HepG2 (cell line): ENCODE measurements at regions not wholly inside any gene's neighbourhood (a gene's known extent, or its start where the extent isn't known, plus 50 kb on each side); places are given as distances from the start of the nearest gene placed in this dataset.
A peak's percentile ranks its signal among the peaks of the same experiment; 100 is the strongest.

Experiments used
- CBX5 ChIP-seq: sonication (generic); formaldehyde crosslinking; IDR thresholded peaks from 2 replicates; pipeline ENCODE4 v1.4.0; 2020; ENCODE audit warnings: missing genetic modification reagents, borderline replicate concordance
- CREM ChIP-seq, 2 experiments: sonication (generic) in 1 of 2; formaldehyde crosslinking in 1 of 2; IDR thresholded peaks; 2 replicates each; pipeline versions ENCODE4 v1.4.0 to v1.6.1; 2016 to 2020; ENCODE audit warnings: antibody characterized with exemption in 1 of 2, mild to moderate bottlenecking in 1 of 2, missing genetic modification reagents in 1 of 2
- EP300 ChIP-seq, 3 experiments: sonication (generic) in 1 of 3; formaldehyde crosslinking in 1 of 3; IDR thresholded peaks; 2 replicates each; pipeline versions ENCODE4 v1.5.1 to v1.6.1; 2011 to 2020; ENCODE audit warnings: low read depth in 2 of 3, low read length in 2 of 3, borderline replicate concordance in 1 of 3, improper control_type of control experiment in 1 of 3, mild to moderate bottlenecking in 1 of 3, missing genetic modification reagents in 1 of 3, moderate library complexity in 1 of 3
- FOSL2 ChIP-seq: sonication (generic); formaldehyde crosslinking; IDR thresholded peaks from 2 replicates; pipeline ENCODE4 v1.4.0; 2020; ENCODE audit warnings: missing genetic modification reagents
- MEF2D ChIP-seq: sonication (generic); formaldehyde crosslinking; IDR thresholded peaks from 2 replicates; pipeline ENCODE4 v1.5.1; 2020; ENCODE audit warnings: mild to moderate bottlenecking, missing genetic modification reagents
- RAD21 ChIP-seq: fragments of 450-650 bp; formaldehyde crosslinking; IDR thresholded peaks from 2 replicates; pipeline ENCODE4 v1.5.0; 2020; ENCODE audit warnings: mild to moderate bottlenecking
- SALL1 ChIP-seq: sonication (generic); formaldehyde crosslinking; IDR thresholded peaks from 2 replicates; pipeline ENCODE4 v1.8.0; 2022; ENCODE audit warnings: mild to moderate bottlenecking, missing genetic modification reagents
- STAG1 ChIP-seq: sonication (generic); formaldehyde crosslinking; IDR thresholded peaks from 2 replicates; pipeline ENCODE4 v1.4.0; 2020; ENCODE audit warnings: missing genetic modification reagents
- TBL1XR1 ChIP-seq: fragments of 150-350 bp; IDR thresholded peaks from 2 replicates; pipeline ENCODE4 v1.6.1; 2014; ENCODE audit warnings: borderline replicate concordance, low read length; ENCODE audit not compliant: partially characterized antibody
- TBX2 ChIP-seq: sonication (generic); formaldehyde crosslinking; IDR thresholded peaks from 2 replicates; pipeline ENCODE4 v1.5.0; 2020; ENCODE audit warnings: missing genetic modification reagents, mild to moderate bottlenecking, borderline replicate concordance
- TEAD2 ChIP-seq: sonication (generic); formaldehyde crosslinking; IDR thresholded peaks from 2 replicates; pipeline ENCODE4 v1.9.0; 2021; ENCODE audit warnings: missing genetic modification reagents
- XRCC5 ChIP-seq: fragments of 200-400 bp; formaldehyde crosslinking; optimal IDR thresholded peaks from 2 replicates; pipeline ENCODE3; 2017; ENCODE audit warnings: mild to moderate bottlenecking, low read length
- ZBTB46 ChIP-seq: sonication (generic); formaldehyde crosslinking; IDR thresholded peaks from 2 replicates; pipeline ENCODE4 v1.4.0; 2020; ENCODE audit warnings: mild to moderate bottlenecking, missing genetic modification reagents, borderline replicate concordance
- ZC3H4 ChIP-seq: sonication (generic); formaldehyde crosslinking; IDR thresholded peaks from 2 replicates; pipeline ENCODE4 v1.4.0; 2020; ENCODE audit warnings: missing genetic modification reagents, borderline replicate concordance
- ZFP36L1 ChIP-seq: sonication (generic); formaldehyde crosslinking; IDR thresholded peaks from 2 replicates; pipeline ENCODE4 v1.8.0; 2022; ENCODE audit warnings: mild to moderate bottlenecking, missing genetic modification reagents, moderate library complexity
- ZFP41 ChIP-seq: sonication (generic); formaldehyde crosslinking; IDR thresholded peaks from 2 replicates; pipeline ENCODE4 v1.4.0; 2020; ENCODE audit warnings: mild to moderate bottlenecking, missing genetic modification reagents, borderline replicate concordance
- ZNF180 ChIP-seq: sonication (generic); formaldehyde crosslinking; IDR thresholded peaks from 2 replicates; pipeline ENCODE4 v1.4.0; 2020; ENCODE audit warnings: low read depth, missing genetic modification reagents, borderline replicate concordance
- ZNF230 ChIP-seq: sonication (generic); formaldehyde crosslinking; IDR thresholded peaks from 2 replicates; pipeline ENCODE4 v1.4.0; 2020; ENCODE audit warnings: mild to moderate bottlenecking, missing genetic modification reagents
- ZNF354B ChIP-seq: sonication (generic); formaldehyde crosslinking; IDR thresholded peaks from 2 replicates; pipeline ENCODE4 v1.8.0; 2022; ENCODE audit warnings: mild to moderate bottlenecking, missing genetic modification reagents
- ZNF563 ChIP-seq: sonication (generic); formaldehyde crosslinking; IDR thresholded peaks from 2 replicates; pipeline ENCODE4 v1.8.0; 2022; ENCODE audit warnings: mild to moderate bottlenecking, moderate library complexity, missing genetic modification reagents
- ZNF747 ChIP-seq: sonication (generic); formaldehyde crosslinking; IDR thresholded peaks from 2 replicates; pipeline ENCODE4 v1.8.1; 2023; ENCODE audit warnings: missing genetic modification reagents, mild to moderate bottlenecking, borderline replicate concordance
- ZNF781 ChIP-seq: sonication (generic); formaldehyde crosslinking; IDR thresholded peaks from 2 replicates; pipeline ENCODE4 v1.5.1; 2020; ENCODE audit warnings: borderline replicate concordance, mild to moderate bottlenecking, missing genetic modification reagents; ENCODE audit errors: not compliant biosample characterization
- ZNF841 ChIP-seq: sonication (generic); formaldehyde crosslinking; IDR thresholded peaks from 2 replicates; pipeline ENCODE4 v1.8.1; 2023; ENCODE audit warnings: missing genetic modification reagents, borderline replicate concordance
- TF ChIP-seq, protein P1 (sequence below): sonication (generic); formaldehyde crosslinking; IDR thresholded peaks from 2 replicates; pipeline ENCODE4 v1.4.0; 2020; ENCODE audit warnings: missing genetic modification reagents

DNA sequence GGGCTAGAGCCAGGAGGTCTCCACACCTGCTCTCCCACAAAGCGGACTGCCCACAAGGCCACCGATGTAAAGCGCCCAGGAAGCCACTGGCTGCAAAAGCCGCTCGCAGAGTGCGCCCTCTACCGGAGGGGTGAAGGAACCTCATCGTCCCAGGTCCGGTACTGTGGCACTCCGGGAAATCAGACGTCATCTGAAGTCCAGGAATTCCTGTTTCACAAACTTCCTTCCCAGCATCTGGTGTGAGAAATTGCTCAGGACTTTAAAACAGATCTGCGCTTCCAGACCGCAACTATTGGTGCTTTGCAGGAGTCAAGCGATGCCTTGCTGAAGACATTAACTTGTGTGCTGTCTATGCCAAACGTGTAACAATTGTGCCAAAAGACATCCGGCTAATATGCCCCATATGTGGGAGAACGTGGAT is 115.1 kb upstream of the ARID1B start (continued):
- no peak for TF ChIP-seq ZBTB46 (CRISPR knock-in tag)
- no peak for TF ChIP-seq ZNF354B (CRISPR knock-in tag)
- TF ChIP-seq ZNF841 (CRISPR knock-in tag): no peak
- TF ChIP-seq ZFP41: no peak
- TF ChIP-seq ZNF230 (CRISPR knock-in tag): no peak
- peak; percentile 80 for TF ChIP-seq RAD21
- TF ChIP-seq ZNF180 (CRISPR knock-in tag): no peak
- TF ChIP-seq ZNF781 (CRISPR knock-in tag): no peak
- TF ChIP-seq ZFP36L1 (CRISPR knock-in tag): no peak
- TF ChIP-seq XRCC5: peak; percentile 88
- no peak for TF ChIP-seq TBX2 (CRISPR knock-in tag)
- TF ChIP-seq ZC3H4 (CRISPR knock-in tag): no peak
- 0 out of 4 replicates have a peak, but pooled peaks of 1 of the 2 experiments have one; percentile 20 for TF ChIP-seq EP300 (IDR thresholded peaks at IDR 0.05; ENCODE audit: low read depth in 2 of 2, low read length in 2 of 2)
- no peak for TF ChIP-seq EP300 (CRISPR knock-in tag; IDR thresholded peaks at IDR 0.05; ENCODE audit: borderline replicate concordance)
- no peak for TF ChIP-seq ZNF563
- peak; percentile 50; the same call in 1 of the 2 replicates for TF ChIP-seq CBX5 (CRISPR knock-in tag)
- no peak for TF ChIP-seq TBL1XR1
- peak; percentile 14; the same call in 1 of the 2 replicates for TF ChIP-seq SALL1
- no peak for TF ChIP-seq ZNF747 (CRISPR knock-in tag)
- TF ChIP-seq FOSL2: 0 out of 2 replicates have a peak, but pooled peaks have one; percentile 32
- TF ChIP-seq STAG1: peak; percentile 74
- TF ChIP-seq CREM (IDR thresholded peaks at IDR 0.05): no peak
- TF ChIP-seq CREM (CRISPR knock-in tag; IDR thresholded peaks at IDR 0.05): no peak
- TF ChIP-seq TEAD2: no peak
- TF ChIP-seq, protein P1, sequence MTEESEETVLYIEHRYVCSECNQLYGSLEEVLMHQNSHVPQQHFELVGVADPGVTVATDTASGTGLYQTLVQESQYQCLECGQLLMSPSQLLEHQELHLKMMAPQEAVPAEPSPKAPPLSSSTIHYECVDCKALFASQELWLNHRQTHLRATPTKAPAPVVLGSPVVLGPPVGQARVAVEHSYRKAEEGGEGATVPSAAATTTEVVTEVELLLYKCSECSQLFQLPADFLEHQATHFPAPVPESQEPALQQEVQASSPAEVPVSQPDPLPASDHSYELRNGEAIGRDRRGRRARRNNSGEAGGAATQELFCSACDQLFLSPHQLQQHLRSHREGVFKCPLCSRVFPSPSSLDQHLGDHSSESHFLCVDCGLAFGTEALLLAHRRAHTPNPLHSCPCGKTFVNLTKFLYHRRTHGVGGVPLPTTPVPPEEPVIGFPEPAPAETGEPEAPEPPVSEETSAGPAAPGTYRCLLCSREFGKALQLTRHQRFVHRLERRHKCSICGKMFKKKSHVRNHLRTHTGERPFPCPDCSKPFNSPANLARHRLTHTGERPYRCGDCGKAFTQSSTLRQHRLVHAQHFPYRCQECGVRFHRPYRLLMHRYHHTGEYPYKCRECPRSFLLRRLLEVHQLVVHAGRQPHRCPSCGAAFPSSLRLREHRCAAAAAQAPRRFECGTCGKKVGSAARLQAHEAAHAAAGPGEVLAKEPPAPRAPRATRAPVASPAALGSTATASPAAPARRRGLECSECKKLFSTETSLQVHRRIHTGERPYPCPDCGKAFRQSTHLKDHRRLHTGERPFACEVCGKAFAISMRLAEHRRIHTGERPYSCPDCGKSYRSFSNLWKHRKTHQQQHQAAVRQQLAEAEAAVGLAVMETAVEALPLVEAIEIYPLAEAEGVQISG (CRISPR knock-in tag): 0 out of 2 replicates have a peak, but pooled peaks have one; percentile 28
- no peak for TF ChIP-seq MEF2D (CRISPR knock-in tag)
